ENCODE measurements at regions not wholly inside any gene's neighbourhood (a gene's known extent, or its start where the extent isn't known, plus 50 kb on each side); places are given as distances from the start of the nearest gene placed in this dataset.

DNA sequence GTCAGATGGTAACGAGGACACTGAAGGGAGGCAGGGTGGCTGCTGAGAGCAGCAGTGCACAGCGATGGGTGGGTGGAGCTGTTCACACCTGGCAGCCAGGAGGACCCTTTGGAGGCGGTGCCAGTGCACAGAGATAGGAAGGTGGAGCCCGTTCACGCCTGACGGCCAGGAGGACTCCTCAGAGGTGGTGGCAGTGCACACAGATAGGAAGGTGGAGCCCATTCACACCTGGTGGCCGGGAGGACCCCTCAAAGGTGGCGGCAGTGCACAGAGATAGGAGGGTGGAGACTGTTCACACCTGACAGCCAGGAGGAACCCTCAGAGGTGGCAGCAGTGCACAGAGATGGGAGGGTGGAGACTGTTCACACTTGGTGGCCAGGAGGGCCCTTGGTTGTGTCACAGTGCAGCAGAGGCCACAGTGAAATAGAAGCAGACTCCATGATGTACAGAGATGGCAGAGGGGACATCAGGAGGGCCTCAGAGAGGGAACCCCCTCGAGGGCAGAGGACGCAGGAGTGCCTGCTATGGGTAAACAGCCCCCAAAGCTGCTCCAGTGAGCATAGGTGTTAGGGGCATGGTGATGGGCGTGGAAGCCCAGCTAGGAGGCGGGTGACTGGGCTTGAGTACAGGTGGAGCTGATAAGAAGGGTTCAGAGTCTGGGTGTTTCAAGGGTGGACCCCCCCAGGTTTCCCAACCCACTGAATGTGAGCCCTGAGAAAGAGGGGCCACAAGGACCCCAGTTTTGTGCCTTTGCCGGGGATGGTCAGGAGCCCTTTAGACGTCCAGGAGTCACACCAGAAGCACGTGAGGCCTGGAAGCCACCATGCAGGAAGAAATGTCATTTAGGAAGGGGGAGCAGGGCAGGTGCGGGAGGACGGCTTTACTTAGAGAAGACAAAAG is 566.7 kb downstream of the BRD1 start:
- H3K4me3 ChIP-seq: no peak overlapping the region
- intact Hi-C loops (cut with DNase I; ENCODE audit: low total_unique reads): loop anchor here (10.0 kb wide), 1 partner anchor 1686 kb away; no protein-coding TSS in a partner anchor
- H3K27ac ChIP-seq: no peak overlapping the region
- no peaks in the 10 kb centered on the region for H3K9me3 ChIP-seq
- no peak for TF ChIP-seq POLR2AphosphoS5 (IDR thresholded peaks at IDR 0.05)
- no peak for TF ChIP-seq EP300 (IDR thresholded peaks at IDR 0.05)
- TF ChIP-seq, protein P1, sequence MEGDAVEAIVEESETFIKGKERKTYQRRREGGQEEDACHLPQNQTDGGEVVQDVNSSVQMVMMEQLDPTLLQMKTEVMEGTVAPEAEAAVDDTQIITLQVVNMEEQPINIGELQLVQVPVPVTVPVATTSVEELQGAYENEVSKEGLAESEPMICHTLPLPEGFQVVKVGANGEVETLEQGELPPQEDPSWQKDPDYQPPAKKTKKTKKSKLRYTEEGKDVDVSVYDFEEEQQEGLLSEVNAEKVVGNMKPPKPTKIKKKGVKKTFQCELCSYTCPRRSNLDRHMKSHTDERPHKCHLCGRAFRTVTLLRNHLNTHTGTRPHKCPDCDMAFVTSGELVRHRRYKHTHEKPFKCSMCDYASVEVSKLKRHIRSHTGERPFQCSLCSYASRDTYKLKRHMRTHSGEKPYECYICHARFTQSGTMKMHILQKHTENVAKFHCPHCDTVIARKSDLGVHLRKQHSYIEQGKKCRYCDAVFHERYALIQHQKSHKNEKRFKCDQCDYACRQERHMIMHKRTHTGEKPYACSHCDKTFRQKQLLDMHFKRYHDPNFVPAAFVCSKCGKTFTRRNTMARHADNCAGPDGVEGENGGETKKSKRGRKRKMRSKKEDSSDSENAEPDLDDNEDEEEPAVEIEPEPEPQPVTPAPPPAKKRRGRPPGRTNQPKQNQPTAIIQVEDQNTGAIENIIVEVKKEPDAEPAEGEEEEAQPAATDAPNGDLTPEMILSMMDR (IDR thresholded peaks at IDR 0.05): no peak
- TF ChIP-seq POLR2A (IDR thresholded peaks at IDR 0.05): no peak
- no peaks in the 10 kb centered on the region for H3K4me1 ChIP-seq
- no peaks in the 10 kb centered on the region for H3K36me3 ChIP-seq
- peak in 1 of 2 donors; percentile 17 for DNase-seq
- 69 to 77% (median 73%) methylated on average over 17 of the region's 17 CpGs for WGBS, 5 donors
- peaks cover 0 to 35% (median 0%) of the 10 kb centered on the region in 3 donors for H3K27me3 ChIP-seq

DNA sequence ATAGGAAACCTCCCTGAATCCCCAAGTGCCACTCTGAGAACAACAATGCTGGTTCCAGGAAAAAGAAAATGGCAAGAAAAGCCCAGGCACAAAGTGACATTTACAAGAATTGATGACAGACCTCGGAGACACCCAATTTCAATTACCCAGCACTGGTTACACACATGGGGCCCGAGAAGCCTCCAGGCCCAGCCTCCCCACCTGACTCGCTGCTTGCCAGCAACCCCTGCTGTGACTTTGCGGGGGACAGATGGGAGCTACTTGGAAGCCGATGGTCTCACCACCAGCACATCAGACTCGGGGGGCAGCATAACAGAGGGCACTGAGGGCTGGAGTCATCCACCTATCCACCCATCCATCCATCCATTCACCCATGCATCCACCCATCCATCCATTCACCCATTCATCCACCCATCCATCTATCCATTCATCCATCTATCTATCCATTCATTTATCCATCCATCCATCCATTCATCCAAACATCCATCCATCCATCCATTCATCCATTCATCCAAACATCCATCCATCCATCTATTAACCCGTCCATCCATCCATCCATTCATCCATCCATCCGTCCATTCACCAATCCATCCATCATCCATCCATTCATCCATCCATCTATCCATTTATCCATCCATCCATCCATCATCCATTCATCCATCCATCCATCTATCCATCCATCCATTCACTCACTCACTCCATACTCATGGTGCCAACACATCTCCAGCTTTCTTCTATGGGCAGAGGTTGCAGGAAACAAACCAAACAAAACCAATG is 567.6 kb downstream of the BRD1 start:
- 76 to 89% (median 82%) methylated on average over 8 of the region's 8 CpGs for WGBS, 5 donors
- Histone ChIP-seq H3K27me3 (peaks cover 0 to 44% (median 0%) of the 10 kb centered on the region in 3 donors), H3K27ac (no peak overlapping the region), H3K4me3 (no peak overlapping the region), H3K9me3 (no peaks in the 10 kb centered on the region), H3K36me3 (no peaks in the 10 kb centered on the region), H3K4me1 (no peaks in the 10 kb centered on the region)
- peak in 1 of 2 donors; percentile 24 for DNase-seq
- intact Hi-C loops (cut with DNase I; ENCODE audit: low total_unique reads): loop anchor here (10.0 kb wide), 1 partner anchor 1685 kb away; no protein-coding TSS in a partner anchor
- TF ChIP-seq, protein P1 (IDR thresholded peaks at IDR 0.05): no peak
- TF ChIP-seq POLR2A (IDR thresholded peaks at IDR 0.05) (no peak), EP300 (IDR thresholded peaks at IDR 0.05) (no peak), POLR2AphosphoS5 (IDR thresholded peaks at IDR 0.05) (no peak)

- Histone ChIP-seq H3K36me3 (no peaks in the 10 kb centered on the region), H3K27ac (no peak overlapping the region), H3K27me3 (peaks cover 0 to 43% (median 3%) of the 10 kb centered on the region in 3 donors), H3K4me3 (no peak overlapping the region), H3K4me1 (no peaks in the 10 kb centered on the region), H3K9me3 (peaks cover 0 to 5% (median 0%) of the 10 kb centered on the region in 4 donors)
- intact Hi-C loops (cut with DNase I; ENCODE audit: low total_unique reads): no loop called here
- DNase-seq: peak in 1 of 2 donors; percentile 21
- TF ChIP-seq POLR2AphosphoS5 (IDR thresholded peaks at IDR 0.05) (no peak), EP300 (IDR thresholded peaks at IDR 0.05) (no peak), POLR2A (IDR thresholded peaks at IDR 0.05) (no peak)
- TF ChIP-seq, protein P1 (IDR thresholded peaks at IDR 0.05): no peak
- WGBS, 5 donors: 80 to 88% (median 87%) methylated on average over 31 of the region's 31 CpGs
These were observed 569.3 kb downstream of the BRD1 start for GRCh38 chr22:49258107-49259010.
